OCI-M1 (cell line): ENCODE measurements at regions not wholly inside any gene's neighbourhood (a gene's known extent, or its start where the extent isn't known, plus 50 kb on each side); places are given as distances from the start of the nearest gene placed in this dataset.
A peak's percentile ranks its signal among the peaks of the same experiment; 100 is the strongest.

Experiments
- DNase-seq: peaks from one replicate; lab custom pipeline; 2025; lab: John Stamatoyannopoulos, UW

GRCh38 chr6:4655196-4656025, 120.8 kb upstream of the CDYL start:
- no peak for DNase-seq

- DNase-seq: peak; percentile 36
Measured at GRCh38 chr6:4653141-4653540, 123.1 kb upstream of the CDYL start.

- DNase-seq: no peak
Measured at GRCh38 chr6:4651831-4652467, 124.3 kb upstream of the CDYL start.

GRCh38 chr6:4649728-4650127, 126.5 kb upstream of the CDYL start:
- peak; percentile 11 for DNase-seq

- peak; percentile 94 for DNase-seq
Measured at GRCh38 chr6:4647414-4648365, 128.5 kb upstream of the CDYL start.

GRCh38 chr6:4645713-4646360, 130.4 kb upstream of the CDYL start:
- no peak for DNase-seq

GRCh38 chr6:4644996-4645395, 131.2 kb upstream of the CDYL start:
- peak; percentile 19 for DNase-seq

DNA sequence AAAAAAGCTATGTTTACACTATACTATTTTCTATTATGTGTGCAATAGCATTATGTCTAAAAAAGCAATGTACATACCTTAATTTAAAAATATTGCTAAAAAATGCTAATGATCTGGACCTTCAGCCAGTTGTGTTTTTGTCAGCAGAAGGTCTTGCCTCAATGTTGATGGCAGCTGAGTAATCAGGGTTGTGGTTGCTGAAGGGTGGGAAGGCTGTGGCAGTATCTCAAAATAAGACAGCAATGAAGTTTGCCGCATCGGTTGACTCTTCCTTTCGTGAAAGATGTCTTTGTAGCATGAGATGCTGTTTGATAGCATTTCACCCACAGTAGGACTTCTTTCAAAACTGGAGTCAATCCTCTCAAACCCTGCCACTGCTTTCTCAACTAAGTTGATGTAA, 134.7 kb upstream of the CDYL start:
- DNase-seq: no peak

GRCh38 chr6:4640139-4640538, 136.1 kb upstream of the CDYL start:
- DNase-seq: no peak

- no peak for DNase-seq
Measured at GRCh38 chr6:4638641-4639040, 137.6 kb upstream of the CDYL start.

- peak; percentile 46 for DNase-seq
Measured at GRCh38 chr6:4637691-4638433, 138.3 kb upstream of the CDYL start.

DNA sequence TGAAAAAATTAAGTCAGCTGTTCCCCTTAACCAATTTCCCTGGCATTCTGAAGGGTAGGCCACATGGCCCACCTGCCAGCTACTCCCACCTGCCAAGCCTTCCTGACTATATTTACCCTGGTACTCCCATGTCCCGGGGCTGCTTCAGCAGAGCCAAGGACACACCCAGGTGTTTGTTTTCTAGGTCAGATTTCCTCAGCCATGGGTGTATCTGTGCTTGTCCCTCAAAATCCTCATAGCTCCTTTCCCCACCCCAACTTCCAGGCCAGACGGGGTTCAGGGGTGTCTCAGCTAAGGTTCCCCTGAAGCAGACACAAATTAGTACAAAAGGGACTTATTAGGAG, 139.4 kb upstream of the CDYL start:
- no peak for DNase-seq

DNA sequence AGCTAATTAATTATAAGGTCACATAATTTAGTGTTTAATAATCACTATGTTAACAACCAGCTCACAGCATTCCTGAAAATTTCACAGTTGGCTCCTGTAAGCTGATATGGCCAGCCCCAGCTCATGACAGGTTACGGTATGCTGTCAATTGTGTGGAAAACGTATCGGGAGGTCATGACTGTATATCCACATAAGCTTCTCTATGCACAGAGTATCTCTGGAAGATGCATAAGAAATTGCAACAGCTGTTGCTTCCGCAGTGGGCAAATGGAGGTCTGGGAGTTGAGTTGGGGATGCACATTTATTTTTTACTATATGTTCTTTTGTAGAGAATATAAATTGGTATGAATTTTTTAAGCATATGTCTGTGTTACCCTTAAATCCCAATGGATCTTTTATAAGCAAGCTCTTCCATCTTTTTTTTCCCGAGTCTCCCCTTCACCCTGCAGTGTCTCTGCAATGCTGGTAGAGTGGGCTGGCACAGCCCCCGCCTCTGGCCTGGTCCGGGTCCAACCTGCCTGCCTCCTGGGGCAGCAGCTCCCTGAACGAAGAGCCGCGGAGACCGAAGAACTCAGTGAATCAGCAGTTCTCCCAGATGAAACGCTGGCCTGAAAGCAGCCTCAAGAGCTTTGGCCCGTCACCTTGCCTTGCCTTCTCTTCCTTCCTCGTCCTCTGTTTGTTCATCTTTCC, 139.9 kb upstream of the CDYL start:
- DNase-seq: no peak

GRCh38 chr6:4635666-4636065, 140.5 kb upstream of the CDYL start:
- DNase-seq: no peak

DNA sequence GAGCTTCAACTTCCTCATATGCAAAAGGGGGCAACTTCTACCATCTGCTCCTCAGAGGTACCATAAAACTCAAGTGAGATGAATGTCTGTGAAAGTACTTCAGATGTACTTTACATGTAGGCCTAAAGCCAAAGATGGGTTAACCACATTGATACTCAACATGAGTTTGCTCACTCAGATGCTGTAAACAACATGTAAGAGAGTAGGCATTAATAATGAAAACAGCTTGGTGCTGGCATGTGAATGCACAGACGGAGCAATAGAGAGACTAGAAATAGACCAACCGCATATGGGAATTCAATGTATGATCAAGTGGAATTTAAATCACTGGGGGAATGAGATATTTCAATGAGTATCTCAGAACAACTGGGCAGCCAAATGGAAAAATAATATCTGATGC, 143.8 kb upstream of the CDYL start:
- no peak for DNase-seq

DNA sequence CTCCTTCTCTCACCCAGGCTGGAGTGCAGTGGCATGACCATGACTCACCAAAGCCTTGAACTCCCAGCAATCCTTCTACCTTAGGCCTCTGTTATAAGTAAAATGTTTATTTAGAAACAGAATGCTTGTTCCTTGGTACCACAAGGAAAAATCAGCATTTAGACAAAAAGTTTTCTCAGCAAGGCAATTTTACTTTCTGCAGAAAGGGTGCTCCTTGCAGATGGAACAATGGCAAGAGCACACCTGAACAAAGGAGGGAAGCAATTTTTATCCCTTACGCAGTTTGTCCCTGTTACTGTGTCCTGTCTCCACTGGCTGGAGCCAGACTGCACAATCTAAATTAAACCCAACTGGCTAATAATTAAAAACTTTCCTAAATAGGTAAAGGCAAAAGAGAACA, 146.4 kb upstream of the CDYL start:
- peak; percentile 29 for DNase-seq

- DNase-seq: no peak
Measured at GRCh38 chr6:4625557-4625956, 150.6 kb upstream of the CDYL start.

DNA sequence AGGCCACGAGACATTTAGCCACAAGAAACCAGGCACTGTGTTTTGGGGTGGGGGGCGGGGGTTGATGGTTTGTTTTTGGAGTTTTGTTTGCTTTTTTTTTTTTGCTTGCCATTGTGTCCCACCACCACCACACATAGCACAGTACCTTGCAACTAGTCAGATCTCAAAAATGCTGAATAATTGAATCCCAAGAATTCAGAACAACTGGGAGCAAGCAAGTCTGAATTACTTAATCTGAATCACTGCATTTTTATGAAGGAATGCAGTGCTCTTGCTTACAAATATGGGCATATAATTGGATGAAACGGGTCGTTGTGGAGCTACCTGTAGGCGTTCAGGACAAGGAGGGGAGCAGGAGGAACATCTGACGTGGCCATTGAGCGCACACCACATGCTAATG, 151.5 kb upstream of the CDYL start:
- no peak for DNase-seq

DNA sequence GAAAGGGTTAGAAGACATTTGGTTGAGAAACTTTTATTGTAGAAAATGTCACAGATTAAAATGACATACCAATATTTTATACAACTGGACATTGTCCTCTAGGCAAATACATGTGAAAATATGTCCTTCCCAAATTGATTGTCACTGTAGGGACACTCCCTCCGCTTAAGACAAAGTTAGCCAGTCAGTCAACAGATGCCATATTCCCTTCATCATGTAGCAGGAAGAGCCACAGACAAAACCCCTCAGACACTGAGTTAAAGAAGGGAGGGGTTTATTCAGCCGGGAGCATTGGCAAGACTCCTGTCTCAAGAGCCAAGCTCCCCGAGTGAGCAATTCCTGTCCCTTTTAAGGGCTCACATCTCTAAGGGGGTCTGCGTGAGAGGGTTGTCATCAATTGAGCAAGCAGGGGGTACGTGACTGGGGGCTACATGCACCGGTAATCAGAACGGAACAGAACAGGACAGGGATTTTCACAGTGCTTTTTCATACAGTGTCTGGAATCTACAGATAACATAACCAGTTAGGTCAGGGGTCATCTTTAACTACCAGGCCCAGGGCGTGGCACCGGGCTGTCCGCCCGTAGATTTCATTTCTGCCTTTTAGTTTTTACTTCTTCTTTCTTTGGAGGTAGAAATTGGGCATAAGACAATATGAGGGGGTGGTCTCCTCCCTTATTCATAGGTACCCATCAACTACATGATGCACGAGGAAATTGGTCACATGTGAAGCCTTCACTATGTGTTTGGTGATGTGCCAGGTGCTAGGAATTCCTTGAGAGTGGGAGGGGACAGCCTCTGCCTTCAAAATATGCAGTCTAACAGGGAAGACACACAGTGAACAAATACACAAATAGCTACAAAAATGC, 155.7 kb upstream of the CDYL start:
- peak; percentile 95 for DNase-seq

DNA sequence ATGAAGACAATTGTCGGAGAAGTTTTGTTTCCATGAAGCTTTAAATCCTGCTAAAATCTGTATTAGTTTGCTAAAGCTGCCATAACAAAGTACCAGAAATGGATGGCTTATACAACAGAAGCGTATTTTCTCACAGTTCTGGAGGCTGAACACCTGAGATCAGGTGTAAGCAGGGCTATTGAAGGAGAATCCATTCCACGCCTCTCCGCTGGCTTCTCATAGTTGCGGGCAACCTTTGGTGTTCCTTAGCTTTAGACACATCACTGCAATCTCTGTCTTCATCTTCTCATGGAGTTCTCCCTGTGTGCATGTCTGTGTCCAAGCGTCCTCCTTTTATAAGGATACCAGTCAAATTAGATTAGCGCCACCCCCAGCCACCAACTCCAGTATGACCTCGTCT, 159.9 kb upstream of the CDYL start:
- DNase-seq: no peak
